Stimulated activated naive B cell treated with anti-CD40 and anti-IgM and Interleukin-4, amounts not matched to agents 10 μg/mL and 1 μg/mL and 100 μg/mL, for 72 hours (primary cell): ENCODE measurements at regions not wholly inside any gene's neighbourhood (a gene's known extent, or its start where the extent isn't known, plus 50 kb on each side); places are given as distances from the start of the nearest gene placed in this dataset.

Source experiments
- ATAC-seq, 2 donors: fragments of 150-1000 bp; cut with Tn5 transposase; replicated peaks; 2 replicates each; pipeline ENCODE4 v1.10.0; 2021; ENCODE audit warnings: moderate library complexity in 1 of 2
- DNase-seq: peaks from one replicate; pipeline ENCODE4 v3.0.0; 2021
- H3K27ac Mint-ChIP-seq: one replicate; pipeline ENCODE4 v1.8.0; 2022; ENCODE audit warnings: mild to moderate bottlenecking, mixed read lengths
- H3K27me3 Mint-ChIP-seq, 2 donors: one replicate each; pipeline ENCODE4 v1.8.0; 2022; ENCODE audit warnings: mixed read lengths in 2 of 2
- H3K36me3 Mint-ChIP-seq, 2 donors: one replicate each; pipeline ENCODE4 v1.8.0; 2022; ENCODE audit warnings: mixed read lengths in 2 of 2, mild to moderate bottlenecking in 1 of 2
- H3K4me1 Mint-ChIP-seq, 2 donors: one replicate each; pipeline ENCODE4 v1.8.0; 2022; ENCODE audit warnings: mixed read lengths in 2 of 2, mild to moderate bottlenecking in 1 of 2
- H3K4me3 Mint-ChIP-seq, 2 donors: one replicate each; pipeline ENCODE4 v1.8.0; 2022; ENCODE audit warnings: mild to moderate bottlenecking in 2 of 2, mixed read lengths in 2 of 2, moderate library complexity in 1 of 2
- H3K9me3 Mint-ChIP-seq, 2 donors: one replicate each; pipeline ENCODE4 v1.8.0; 2022; ENCODE audit warnings: mixed read lengths in 2 of 2, mild to moderate bottlenecking in 1 of 2

DNA sequence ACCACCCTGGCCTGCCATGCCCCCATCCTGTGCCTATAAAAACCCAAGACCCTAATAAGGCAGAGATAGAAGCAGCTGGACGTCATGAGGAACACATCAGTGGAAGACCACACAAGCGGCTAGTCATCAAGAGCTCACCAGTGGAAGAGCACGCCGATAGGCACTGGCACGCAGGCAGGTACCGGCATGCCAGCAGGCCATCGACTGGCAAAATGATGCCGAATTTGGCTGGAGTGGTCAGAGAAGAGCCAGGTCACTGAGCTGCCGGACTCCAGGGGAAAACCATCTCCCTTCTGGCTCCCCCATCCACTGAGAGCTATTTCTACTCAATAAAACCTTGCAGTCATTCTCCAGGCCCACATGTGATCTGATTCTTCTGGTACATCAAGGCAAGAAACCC lies 227.6 kb upstream of the EXOC2 start:
- DNase-seq (no peak), ATAC-seq (no peak)
- Mint-ChIP-seq H3K4me1 (no peaks in the 10 kb centered on the region), H3K36me3 (peaks cover 10 to 11% of the 10 kb centered on the region in 2 donors), H3K4me3 (no peak overlapping the region), H3K9me3 (peaks cover 30 to 37% of the 10 kb centered on the region in 2 donors), H3K27me3 (peaks cover 19 to 23% of the 10 kb centered on the region in 2 donors), H3K27ac (no peak overlapping the region)

DNA sequence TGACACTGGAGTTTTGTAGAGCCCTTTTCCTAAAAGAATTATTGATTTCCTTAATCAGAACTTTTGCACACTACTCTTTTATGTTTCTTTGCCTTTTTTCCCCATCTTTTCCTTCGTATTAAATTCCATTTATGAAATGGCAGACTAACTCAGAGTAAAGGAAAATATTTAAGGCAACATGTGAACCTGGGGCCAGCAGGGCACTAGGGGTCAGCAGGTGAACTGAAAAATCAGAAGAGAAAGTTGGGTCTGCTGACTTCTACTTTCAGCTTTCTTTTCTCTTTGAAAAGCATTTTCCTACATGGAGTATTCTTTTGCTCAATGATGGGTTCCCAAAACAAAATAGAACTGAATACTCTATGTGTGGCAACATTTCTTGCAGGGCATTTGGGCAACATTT lies 226.6 kb upstream of the EXOC2 start:
- no peak for ATAC-seq
- peaks cover 30 to 37% of the 10 kb centered on the region in 2 donors for H3K9me3 Mint-ChIP-seq
- no peaks in the 10 kb centered on the region for H3K4me1 Mint-ChIP-seq

DNA sequence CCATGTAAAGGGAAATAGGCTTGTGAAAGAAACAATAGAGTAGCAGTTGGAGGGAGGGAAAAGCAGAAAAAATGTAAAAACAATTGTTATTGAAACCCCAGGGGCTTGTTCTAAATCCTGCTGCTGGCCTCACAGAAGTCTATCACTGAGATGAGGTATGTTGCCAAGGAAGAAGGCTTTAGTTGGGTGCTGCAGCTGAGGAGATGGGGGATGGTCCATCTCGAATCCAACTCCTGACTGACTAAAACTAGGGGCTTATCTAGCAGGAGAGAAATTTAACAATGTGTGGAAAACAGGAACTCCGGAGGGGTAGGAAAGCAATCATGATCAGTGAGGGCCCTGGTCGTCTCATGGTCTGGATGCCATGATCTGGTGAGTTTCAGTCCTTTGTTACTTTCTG lies 225.0 kb upstream of the EXOC2 start:
- Mint-ChIP-seq H3K27ac (no peak overlapping the region), H3K4me3 (no peak overlapping the region), H3K4me1 (peaks cover 0 to 2% of the 10 kb centered on the region in 2 donors), H3K36me3 (peaks cover 10 to 11% of the 10 kb centered on the region in 2 donors), H3K27me3 (peaks cover 11 to 17% of the 10 kb centered on the region in 2 donors), H3K9me3 (peaks cover 28 to 30% of the 10 kb centered on the region in 2 donors)
- ATAC-seq: no peak
- DNase-seq: no peak

More for the DNA sequence above, 226.6 kb upstream of the EXOC2 start:
- Mint-ChIP-seq H3K36me3 (peaks cover 10 to 11% of the 10 kb centered on the region in 2 donors), H3K4me3 (no peak overlapping the region), H3K27ac (no peak overlapping the region), H3K27me3 (peaks cover 9 to 19% of the 10 kb centered on the region in 2 donors)
- no peak for DNase-seq

DNA sequence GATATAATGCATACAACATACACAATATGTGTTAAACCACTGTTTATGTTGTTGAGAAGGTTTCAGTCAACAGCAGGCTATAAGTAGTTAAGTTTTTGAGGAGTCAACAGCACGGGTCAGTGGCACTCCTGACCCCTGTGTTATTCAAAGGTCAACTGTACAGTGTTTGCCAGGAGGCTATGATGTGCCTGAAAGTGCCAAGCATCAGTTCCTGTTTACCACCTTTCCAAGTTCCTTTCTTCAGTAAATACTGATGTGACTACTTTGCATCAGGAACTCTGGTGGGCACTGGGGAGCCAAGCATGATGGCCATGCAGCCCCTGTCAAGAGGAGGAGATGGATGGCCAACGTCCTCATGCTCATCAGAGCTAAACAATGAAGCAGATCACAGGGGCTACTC lies 224.4 kb upstream of the EXOC2 start:
- H3K4me1 Mint-ChIP-seq: peaks cover 0 to 2% of the 10 kb centered on the region in 2 donors
- no peak overlapping the region for H3K27ac Mint-ChIP-seq
- H3K27me3 Mint-ChIP-seq: peaks cover 14 to 15% of the 10 kb centered on the region in 2 donors
- peaks cover 10 to 11% of the 10 kb centered on the region in 2 donors for H3K36me3 Mint-ChIP-seq
- ATAC-seq (peak; percentile 38 to 61), DNase-seq (no peak)
- H3K9me3 Mint-ChIP-seq: peaks cover 26 to 29% of the 10 kb centered on the region in 2 donors
- no peak overlapping the region for H3K4me3 Mint-ChIP-seq

DNA sequence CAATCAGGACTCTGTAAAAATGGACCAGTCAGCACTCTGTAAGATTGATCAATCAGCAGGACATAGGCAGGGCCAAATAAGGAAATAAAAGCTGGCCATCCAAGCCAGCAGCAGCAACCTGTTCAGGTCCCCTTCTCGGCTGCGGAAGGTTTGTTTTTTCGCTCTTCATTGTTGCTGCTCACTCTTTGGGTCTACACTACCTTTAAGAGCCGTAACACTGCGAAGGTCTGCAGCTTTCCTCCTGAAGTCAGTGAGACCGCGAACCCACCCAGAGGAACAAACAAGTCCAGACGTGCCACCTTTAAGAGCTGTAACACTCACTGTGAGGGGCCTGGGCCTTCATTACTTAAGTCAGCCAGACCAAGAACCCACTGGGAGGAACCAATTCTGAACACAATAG lies 223.2 kb upstream of the EXOC2 start:
- Mint-ChIP-seq H3K27me3 (peaks cover 14 to 19% of the 10 kb centered on the region in 2 donors), H3K4me1 (peaks cover 0 to 3% of the 10 kb centered on the region in 2 donors), H3K4me3 (no peak overlapping the region), H3K36me3 (peaks cover 7 to 8% of the 10 kb centered on the region in 2 donors), H3K9me3 (peaks cover 19 to 22% of the 10 kb centered on the region in 2 donors), H3K27ac (no peak overlapping the region)
- ATAC-seq (no peak), DNase-seq (no peak)

- H3K4me3 Mint-ChIP-seq: no peak overlapping the region
- H3K27me3 Mint-ChIP-seq: peaks cover 14 to 28% of the 10 kb centered on the region in 2 donors
- no peak overlapping the region for H3K27ac Mint-ChIP-seq
- H3K36me3 Mint-ChIP-seq: peaks cover 4 to 6% of the 10 kb centered on the region in 2 donors
- no peak for ATAC-seq
- peaks cover 7 to 8% of the 10 kb centered on the region in 2 donors for H3K9me3 Mint-ChIP-seq
- no peak for DNase-seq
- peaks cover 0 to 3% of the 10 kb centered on the region in 2 donors for H3K4me1 Mint-ChIP-seq
These were observed 220.2 kb upstream of the EXOC2 start for GRCh38 chr6:912871-913835.

GRCh38 chr6:907928-908327 lies 215.0 kb upstream of the EXOC2 start:
- ATAC-seq (no peak), DNase-seq (no peak)
- Mint-ChIP-seq H3K36me3 (no peaks in the 10 kb centered on the region), H3K4me1 (peaks cover 1 to 5% of the 10 kb centered on the region in 2 donors), H3K4me3 (no peak overlapping the region), H3K27me3 (peaks cover 3 to 13% of the 10 kb centered on the region in 2 donors), H3K9me3 (no peaks in the 10 kb centered on the region), H3K27ac (no peak overlapping the region)

DNA sequence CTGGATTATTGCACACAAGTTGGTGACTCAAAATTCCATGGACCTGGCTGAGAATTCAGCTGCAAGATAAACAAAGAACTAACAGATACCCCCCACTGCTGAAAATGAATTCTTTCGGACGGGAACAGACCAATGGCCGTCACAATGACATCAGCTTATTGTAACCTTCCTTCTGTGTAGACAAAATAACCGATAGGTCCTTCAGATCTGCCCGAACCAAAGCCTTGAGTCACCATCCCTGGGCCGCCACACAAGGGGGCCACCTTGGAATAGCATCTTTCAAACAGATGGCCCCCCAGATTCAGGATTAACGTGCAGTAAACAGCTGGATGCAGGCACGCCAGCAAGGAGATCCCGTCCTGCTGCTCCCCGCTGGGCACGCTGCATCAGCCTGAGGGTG lies 214.0 kb upstream of the EXOC2 start:
- Mint-ChIP-seq H3K36me3 (no peaks in the 10 kb centered on the region), H3K27me3 (peaks cover 0 to 13% of the 10 kb centered on the region in 2 donors), H3K4me3 (no peak overlapping the region), H3K27ac (no peak overlapping the region), H3K4me1 (peaks cover 1 to 5% of the 10 kb centered on the region in 2 donors), H3K9me3 (no peaks in the 10 kb centered on the region)
- ATAC-seq (no peak), DNase-seq (no peak)

DNA sequence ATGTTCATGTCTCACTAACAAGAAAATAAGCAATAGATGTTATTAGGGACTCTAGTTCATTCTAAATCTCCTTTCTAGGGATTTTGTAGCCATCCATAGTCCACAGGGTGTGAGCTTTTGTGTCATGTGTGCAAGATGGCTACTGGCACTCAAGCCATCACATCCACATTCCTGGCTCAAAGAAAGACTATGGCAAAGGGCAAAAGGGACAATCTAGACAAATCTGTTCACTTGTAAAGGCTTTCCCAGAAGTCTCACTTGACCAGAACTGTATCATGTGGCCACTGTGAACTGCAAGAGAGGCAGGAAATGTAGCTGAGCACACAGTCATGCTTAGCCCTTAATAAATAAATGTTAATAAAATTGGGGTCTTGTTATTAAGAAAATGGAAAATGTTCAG lies 212.6 kb upstream of the EXOC2 start:
- DNase-seq (no peak), ATAC-seq (no peak)
- Mint-ChIP-seq H3K4me1 (peaks cover 0 to 5% of the 10 kb centered on the region in 2 donors), H3K27me3 (peaks cover 0 to 13% of the 10 kb centered on the region in 2 donors), H3K36me3 (no peaks in the 10 kb centered on the region), H3K9me3 (no peaks in the 10 kb centered on the region), H3K4me3 (no peak overlapping the region), H3K27ac (no peak overlapping the region)

- peaks cover 0 to 5% of the 10 kb centered on the region in 2 donors for H3K4me1 Mint-ChIP-seq
- no peak overlapping the region for H3K4me3 Mint-ChIP-seq
- peaks cover 0 to 13% of the 10 kb centered on the region in 2 donors for H3K27me3 Mint-ChIP-seq
These were observed 212.1 kb upstream of the EXOC2 start for GRCh38 chr6:904994-905393.

GRCh38 chr6:903761-904160 lies 210.8 kb upstream of the EXOC2 start:
- H3K4me1 Mint-ChIP-seq: peaks cover 0 to 8% of the 10 kb centered on the region in 2 donors
- ATAC-seq (no peak), DNase-seq (no peak)
- H3K27me3 Mint-ChIP-seq: peaks cover 6 to 13% of the 10 kb centered on the region in 2 donors
- no peaks in the 10 kb centered on the region for H3K36me3 Mint-ChIP-seq
- no peak overlapping the region for H3K27ac Mint-ChIP-seq
- H3K9me3 Mint-ChIP-seq: no peaks in the 10 kb centered on the region
- no peak overlapping the region for H3K4me3 Mint-ChIP-seq

More at GRCh38 chr6:904994-905393, 212.1 kb upstream of the EXOC2 start:
- no peak for DNase-seq
- no peaks in the 10 kb centered on the region for H3K36me3 Mint-ChIP-seq
- ATAC-seq: no peak
- no peak overlapping the region for H3K27ac Mint-ChIP-seq
- H3K9me3 Mint-ChIP-seq: no peaks in the 10 kb centered on the region

DNA sequence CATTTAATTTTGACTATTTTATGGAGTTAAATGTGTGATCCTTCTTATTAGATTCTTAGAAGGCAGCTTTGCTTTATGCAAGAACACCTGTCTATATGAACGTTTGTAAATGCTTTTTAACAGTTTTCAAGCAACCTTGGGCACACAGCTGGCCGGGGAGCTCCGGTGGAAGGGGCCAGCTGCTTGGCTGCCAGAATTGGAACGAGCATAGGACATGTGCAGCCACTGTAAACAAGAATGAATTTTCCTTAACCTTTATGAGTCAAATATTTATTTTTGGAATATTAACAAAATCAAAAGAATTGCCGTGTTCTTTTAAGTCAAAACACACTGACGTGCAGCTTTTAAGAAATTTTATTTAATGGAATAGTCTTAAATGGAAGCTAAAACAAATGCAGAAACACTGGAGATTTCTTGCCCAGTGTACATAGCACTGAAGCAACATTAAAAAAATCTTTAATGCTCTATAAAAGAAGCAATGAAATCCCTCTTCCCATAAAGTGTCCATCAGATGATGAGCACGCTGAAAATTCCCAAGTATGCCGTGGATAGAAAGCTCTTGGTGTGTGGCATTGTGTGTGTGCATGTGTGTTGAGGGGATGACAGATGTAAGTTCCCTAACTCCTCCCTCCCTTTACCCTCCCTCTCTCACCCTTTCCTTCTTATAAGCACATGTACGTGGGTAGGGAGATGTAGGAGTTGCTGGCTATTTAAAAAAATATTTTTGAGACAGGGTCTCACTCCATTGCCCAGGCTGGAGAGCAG lies 208.9 kb upstream of the EXOC2 start:
- Mint-ChIP-seq H3K36me3 (no peaks in the 10 kb centered on the region), H3K4me3 (no peak overlapping the region), H3K27me3 (peaks cover 6 to 13% of the 10 kb centered on the region in 2 donors), H3K4me1 (peaks cover 12 to 22% of the 10 kb centered on the region in 2 donors), H3K9me3 (no peaks in the 10 kb centered on the region), H3K27ac (no peak overlapping the region)
- ATAC-seq (no peak), DNase-seq (no peak)

DNA sequence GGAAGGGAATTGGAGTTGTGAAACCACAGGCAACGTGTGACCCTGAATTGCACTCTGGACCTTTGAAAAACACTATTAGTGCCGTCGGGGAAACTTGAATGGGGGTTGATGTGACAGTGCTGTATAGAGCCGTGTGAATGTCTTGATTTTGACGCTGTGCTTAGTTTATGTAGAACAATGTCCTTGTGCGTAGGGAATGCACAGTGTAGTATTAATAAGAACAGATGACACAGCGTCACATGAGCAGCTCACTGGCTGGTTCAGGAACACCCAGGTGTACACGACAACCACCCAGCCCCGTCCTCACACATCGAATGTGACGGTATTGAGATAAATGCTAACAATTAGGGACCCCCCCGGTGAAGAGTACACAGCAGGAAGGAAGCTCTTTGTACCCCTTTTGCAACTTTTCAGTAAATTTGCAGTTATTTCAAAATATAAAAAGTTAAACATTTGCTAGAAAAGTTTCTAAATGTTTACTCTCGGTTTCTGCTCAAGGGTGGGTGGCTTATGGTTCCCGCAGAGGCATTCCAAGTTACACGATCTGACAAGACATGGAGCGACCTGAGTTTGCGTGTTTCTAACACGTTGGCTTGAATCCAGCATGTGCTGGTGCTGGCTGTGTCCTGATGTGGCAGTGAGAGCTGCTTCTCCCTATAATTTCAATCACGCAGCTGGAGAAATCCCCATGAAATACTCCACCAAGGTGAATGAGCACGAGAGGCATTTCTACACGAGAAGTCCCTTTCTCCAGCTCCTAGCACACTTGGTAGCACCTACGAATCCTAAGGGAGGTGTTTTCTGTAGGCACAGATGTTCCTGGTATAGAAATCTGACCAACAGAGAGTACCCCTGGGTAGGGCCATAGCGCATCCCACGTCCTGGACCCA lies 208.0 kb upstream of the EXOC2 start:
- H3K27me3 Mint-ChIP-seq: peaks cover 6 to 13% of the 10 kb centered on the region in 2 donors
- ATAC-seq (no peak), DNase-seq (no peak)
- H3K27ac Mint-ChIP-seq: no peak overlapping the region
- H3K4me3 Mint-ChIP-seq: no peak overlapping the region
- no peaks in the 10 kb centered on the region for H3K9me3 Mint-ChIP-seq
- H3K4me1 Mint-ChIP-seq: peaks cover 13 to 31% of the 10 kb centered on the region in 2 donors
- no peaks in the 10 kb centered on the region for H3K36me3 Mint-ChIP-seq
